Panc1 (cell line): ENCODE measurements at regions not wholly inside any gene's neighbourhood (a gene's known extent, or its start where the extent isn't known, plus 50 kb on each side); places are given as distances from the start of the nearest gene placed in this dataset.

ENCODE experiments used
- CTCF ChIP-seq: fragments of 450-650 bp; IDR thresholded peaks from 2 replicates; pipeline ENCODE4 v1.5.1; 2017; ENCODE audit warnings: mild to moderate bottlenecking
- POLR2AphosphoS5 ChIP-seq: IDR thresholded peaks from 2 replicates; pipeline ENCODE4 v1.6.1; 2012; ENCODE audit warnings: mild to moderate bottlenecking, low read depth, low read length, moderate library complexity
- TCF7L2 ChIP-seq: IDR thresholded peaks from 2 replicates; pipeline ENCODE4 v1.6.1; 2011; ENCODE audit warnings: mild to moderate bottlenecking, low read depth, low read length, inconsistent platforms
- TF ChIP-seq, protein P1 (sequence below), 2 experiments: IDR thresholded peaks; 2 replicates each; pipeline ENCODE4 v1.6.1; 2011 to 2012; ENCODE audit warnings: low read depth in 2 of 2, control low read depth in 1 of 2, low read length in 1 of 2, mild to moderate bottlenecking in 1 of 2, moderate library complexity in 1 of 2; ENCODE audit not compliant: insufficient read depth in 1 of 2

GRCh38 chr1:172972258-172972657 is 78.5 kb downstream of the TNFSF18 start:
- TF ChIP-seq CTCF, result no peak
- TF ChIP-seq, protein P1, sequence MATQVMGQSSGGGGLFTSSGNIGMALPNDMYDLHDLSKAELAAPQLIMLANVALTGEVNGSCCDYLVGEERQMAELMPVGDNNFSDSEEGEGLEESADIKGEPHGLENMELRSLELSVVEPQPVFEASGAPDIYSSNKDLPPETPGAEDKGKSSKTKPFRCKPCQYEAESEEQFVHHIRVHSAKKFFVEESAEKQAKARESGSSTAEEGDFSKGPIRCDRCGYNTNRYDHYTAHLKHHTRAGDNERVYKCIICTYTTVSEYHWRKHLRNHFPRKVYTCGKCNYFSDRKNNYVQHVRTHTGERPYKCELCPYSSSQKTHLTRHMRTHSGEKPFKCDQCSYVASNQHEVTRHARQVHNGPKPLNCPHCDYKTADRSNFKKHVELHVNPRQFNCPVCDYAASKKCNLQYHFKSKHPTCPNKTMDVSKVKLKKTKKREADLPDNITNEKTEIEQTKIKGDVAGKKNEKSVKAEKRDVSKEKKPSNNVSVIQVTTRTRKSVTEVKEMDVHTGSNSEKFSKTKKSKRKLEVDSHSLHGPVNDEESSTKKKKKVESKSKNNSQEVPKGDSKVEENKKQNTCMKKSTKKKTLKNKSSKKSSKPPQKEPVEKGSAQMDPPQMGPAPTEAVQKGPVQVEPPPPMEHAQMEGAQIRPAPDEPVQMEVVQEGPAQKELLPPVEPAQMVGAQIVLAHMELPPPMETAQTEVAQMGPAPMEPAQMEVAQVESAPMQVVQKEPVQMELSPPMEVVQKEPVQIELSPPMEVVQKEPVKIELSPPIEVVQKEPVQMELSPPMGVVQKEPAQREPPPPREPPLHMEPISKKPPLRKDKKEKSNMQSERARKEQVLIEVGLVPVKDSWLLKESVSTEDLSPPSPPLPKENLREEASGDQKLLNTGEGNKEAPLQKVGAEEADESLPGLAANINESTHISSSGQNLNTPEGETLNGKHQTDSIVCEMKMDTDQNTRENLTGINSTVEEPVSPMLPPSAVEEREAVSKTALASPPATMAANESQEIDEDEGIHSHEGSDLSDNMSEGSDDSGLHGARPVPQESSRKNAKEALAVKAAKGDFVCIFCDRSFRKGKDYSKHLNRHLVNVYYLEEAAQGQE (IDR thresholded peaks at IDR 0.05; ENCODE audit: insufficient read depth in 1 of 2, low read depth in 2 of 2, low read length in 1 of 2), result no peak
- no peak for TF ChIP-seq POLR2AphosphoS5
- no peak for TF ChIP-seq TCF7L2
